Head of caudate nucleus (tissue), 42 donors: ENCODE measurements at regions not wholly inside any gene's neighbourhood (a gene's known extent, or its start where the extent isn't known, plus 50 kb on each side); places are given as distances from the start of the nearest gene placed in this dataset.
A peak's percentile ranks its signal among the peaks of the same experiment; 100 is the strongest.
"Not testable (repeated sequence)": the region's sequence is repeated elsewhere in the genome, so short reads cannot be mapped to it uniquely, and the experiment has no call there.

Experiments used
- DNase-seq, 42 donors: peaks; one replicate each; pipeline versions ENCODE4 v3.0.0 to v3.0.0-alpha.2; 2020 to 2021; ENCODE audit warnings: mixed read lengths in 7 of 42
- intact Hi-C: fragments of 100-400 bp; cut with DNase I; formaldehyde crosslinking; loops from one replicate; pipeline ENCODE4 v1.15.0; 2022

- intact Hi-C loops, DNase-seq: not testable (repeated sequence)
Measured at GRCh38 chr5:104002783-104003182, 440.2 kb upstream of the NUDT12 start.

DNA sequence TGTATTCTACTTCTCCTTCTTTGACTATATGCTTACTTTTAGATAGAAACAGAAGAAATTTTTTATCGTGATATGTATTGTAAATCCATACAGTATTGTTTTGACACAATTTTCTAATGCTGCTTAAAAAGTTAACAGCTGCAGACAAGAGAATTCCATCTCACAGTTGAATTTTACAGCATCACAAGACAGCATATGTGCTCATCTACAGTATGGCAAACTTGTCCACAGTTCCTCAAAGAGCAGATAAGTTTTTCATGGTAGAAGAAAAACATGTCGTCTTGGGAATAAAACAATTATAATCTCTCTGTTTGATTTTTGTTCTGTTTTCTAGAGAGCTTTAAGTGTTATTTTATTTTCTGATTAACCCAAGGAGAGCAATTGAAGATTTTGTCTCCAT is 438.5 kb upstream of the NUDT12 start:
- intact Hi-C loops: no loop called here
- no peak for DNase-seq

GRCh38 chr5:103993031-103993430 is 430.4 kb upstream of the NUDT12 start:
- no peak for DNase-seq
- intact Hi-C loops: no loop called here

GRCh38 chr5:103990064-103990463 is 427.5 kb upstream of the NUDT12 start:
- no peak for DNase-seq

GRCh38 chr5:103981592-103981991 is 419.0 kb upstream of the NUDT12 start:
- no peak for DNase-seq
- intact Hi-C loops: no loop called here

More at GRCh38 chr5:103990064-103990463, 427.5 kb upstream of the NUDT12 start:
- intact Hi-C loops: no loop called here

DNA sequence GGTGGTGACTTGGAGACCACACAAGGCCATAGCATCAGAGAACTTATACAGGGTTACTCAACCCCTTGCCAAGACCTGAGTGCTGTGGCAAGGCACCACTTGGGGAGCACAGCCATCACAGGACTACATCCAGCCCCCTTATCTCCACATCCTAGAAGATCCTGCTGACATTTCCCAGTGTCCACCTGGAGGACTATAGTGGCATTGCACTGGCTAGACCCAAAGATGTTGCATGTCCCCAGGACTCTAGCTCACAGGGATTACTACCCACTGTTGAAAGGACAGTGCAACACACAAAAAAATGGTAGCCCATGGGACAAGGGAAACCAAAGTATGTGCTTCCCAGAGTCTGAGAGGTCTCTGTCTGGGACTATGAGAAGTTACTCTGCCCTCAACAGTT is 411.1 kb upstream of the NUDT12 start:
- DNase-seq: no peak
- intact Hi-C loops: no loop called here

DNA sequence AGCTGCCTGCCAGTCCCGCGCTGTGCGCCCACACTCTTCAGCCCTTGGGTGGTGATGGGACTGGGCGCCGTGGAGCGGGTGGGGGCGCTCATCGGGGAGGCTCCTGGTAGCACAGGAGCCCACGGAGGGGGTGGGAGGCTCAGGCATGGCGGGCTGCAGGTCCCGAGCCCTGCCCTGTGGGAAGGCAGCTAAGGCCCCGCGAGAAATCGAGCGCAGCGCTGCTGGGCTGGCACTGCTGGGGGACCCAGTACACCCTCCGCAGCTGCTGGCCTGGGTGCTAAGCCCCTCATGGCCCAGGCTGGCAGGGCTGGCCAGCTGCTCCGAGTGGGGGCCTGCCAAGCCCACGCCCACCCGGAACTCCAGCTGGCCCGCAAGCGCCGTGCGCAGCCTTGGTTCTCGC is 403.7 kb upstream of the NUDT12 start:
- intact Hi-C loops, DNase-seq: not testable (repeated sequence)

DNA sequence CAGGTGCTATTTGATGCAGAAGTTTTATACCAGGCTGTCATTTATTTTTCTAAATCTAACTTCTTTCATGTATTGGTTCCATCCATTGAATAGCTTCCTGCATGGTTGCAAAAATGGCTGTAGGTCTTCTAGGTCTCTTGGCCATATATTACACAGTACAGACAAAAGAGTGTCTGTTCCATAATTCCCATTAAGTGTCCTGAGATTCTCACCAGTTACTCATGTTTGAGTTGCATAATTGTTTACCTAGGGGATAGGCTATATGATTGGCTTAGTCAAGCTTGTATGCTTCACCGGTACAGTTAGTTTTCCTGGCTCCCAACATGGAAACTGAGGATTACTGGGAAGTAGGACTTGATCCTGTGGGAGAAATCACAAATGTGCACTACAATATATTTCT is 399.4 kb upstream of the NUDT12 start:
- intact Hi-C loops: no loop called here

GRCh38 chr5:103953601-103954382 is 391.2 kb upstream of the NUDT12 start:
- intact Hi-C loops: no loop called here
- no peak for DNase-seq

More for the DNA sequence above, 399.4 kb upstream of the NUDT12 start:
- DNase-seq: no peak

- DNase-seq: no peak
- intact Hi-C loops: no loop called here
Measured at GRCh38 chr5:103951776-103952175, 389.2 kb upstream of the NUDT12 start.

GRCh38 chr5:103943230-103943629 is 380.6 kb upstream of the NUDT12 start:
- DNase-seq: no peak
- intact Hi-C loops: no loop called here

- DNase-seq: peak in 1 of 42 donors; percentile 6
- intact Hi-C loops: no loop called here
Measured at GRCh38 chr5:103942587-103943186, 380.1 kb upstream of the NUDT12 start.

DNA sequence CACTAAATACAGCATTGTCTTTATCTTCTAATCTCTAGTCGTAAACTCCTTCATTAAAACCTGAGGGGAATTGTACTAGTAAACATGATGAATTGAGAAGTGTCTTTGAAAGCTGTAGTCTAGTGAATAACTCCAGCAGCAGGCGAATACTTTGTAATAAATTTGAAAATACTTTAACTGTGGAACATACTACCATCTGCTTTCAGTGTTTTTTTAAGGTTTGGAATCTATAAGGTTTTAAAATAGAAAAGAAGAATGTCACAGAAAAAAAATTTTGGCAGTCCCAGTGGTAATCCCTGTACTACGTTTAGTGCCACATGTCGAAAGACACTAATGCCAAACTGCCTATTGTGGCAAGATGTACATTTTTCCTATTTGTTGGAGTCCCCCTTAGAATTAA is 379.0 kb upstream of the NUDT12 start:
- DNase-seq: no peak
- intact Hi-C loops: no loop called here

GRCh38 chr5:103938146-103938695 is 375.6 kb upstream of the NUDT12 start:
- intact Hi-C loops: no loop called here
- no peak for DNase-seq

DNA sequence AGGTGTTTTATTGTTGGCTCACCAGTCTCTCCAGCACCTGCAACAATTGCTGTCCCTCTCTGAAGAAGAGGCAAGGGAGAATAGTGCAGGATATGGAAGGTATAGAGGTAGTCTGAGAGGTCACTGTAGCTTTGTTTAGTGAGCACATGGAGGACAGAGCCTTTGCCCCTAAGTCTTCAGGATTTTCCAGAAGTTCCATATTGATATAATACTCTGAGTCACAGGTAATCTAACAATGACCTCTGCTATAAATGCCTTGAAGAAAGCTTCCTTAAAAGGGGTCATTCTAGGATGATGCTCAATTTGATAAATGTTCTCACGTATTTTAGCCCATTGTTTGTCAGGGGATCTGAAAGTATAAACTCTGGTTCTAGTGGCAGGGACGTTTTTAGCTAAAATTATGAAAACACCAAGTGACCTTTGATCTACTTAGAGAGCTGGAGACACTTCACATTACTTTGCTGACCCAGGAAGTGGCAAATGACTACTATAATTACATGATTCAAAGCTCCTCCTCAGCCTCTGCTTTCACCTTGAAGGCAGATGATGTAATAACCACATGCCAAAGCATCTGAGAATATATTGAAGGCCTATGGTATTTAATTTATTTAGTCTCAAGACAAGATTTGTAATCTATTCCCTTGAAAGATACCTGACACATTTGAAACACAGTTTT is 366.9 kb upstream of the NUDT12 start:
- intact Hi-C loops: no loop called here

GRCh38 chr5:103927739-103928138 is 365.1 kb upstream of the NUDT12 start:
- DNase-seq: no peak
- intact Hi-C loops: no loop called here

More for the DNA sequence above, 366.9 kb upstream of the NUDT12 start:
- DNase-seq: no peak

DNA sequence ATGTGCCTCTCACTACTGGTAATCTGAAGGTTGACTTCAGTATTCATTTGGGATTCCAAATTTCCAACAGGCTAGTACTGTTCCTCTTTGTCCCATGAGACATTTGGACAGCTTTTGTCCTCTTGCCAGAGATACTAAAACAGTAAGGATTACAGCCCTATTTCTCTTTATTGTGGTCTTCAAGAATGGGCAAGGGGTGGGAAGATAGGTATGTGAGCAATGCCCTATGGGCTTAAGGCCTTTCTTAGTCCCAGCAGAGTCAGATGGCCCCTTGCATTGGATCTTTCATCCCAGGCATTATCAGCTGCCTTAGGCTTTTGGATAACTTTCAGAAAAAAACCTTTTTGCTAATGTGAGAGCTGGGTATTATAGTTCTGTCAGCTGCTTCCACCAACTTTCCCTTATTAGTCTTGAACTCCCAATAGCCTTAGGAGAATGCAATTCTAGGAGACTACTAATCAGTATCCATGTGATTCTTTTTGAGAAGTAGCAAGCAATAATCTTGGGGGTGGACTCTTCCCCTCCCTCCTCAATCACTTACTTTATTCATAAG is 361.1 kb upstream of the NUDT12 start:
- intact Hi-C loops: no loop called here
- no peak for DNase-seq

DNA sequence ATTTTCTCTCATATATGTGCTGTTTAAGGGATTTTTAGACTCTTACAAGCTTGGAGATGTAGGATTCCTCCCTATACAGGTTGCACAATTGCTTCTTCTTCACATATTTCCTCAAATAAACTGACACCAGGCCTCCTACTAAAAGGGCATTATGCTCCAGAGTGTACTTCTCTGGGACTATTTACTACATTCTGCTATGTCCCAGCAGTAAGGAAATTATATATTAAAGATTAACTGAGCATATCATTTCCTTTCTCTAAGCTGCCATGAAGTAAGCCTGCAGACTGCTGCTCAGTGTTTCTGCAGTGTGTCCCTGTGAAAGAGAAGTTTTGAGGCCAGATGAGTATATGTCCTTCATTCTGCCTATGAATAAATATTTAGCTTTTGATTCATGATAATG is 356.9 kb upstream of the NUDT12 start:
- no peak for DNase-seq
- intact Hi-C loops: no loop called here

GRCh38 chr5:103918668-103919367 is 356.2 kb upstream of the NUDT12 start:
- intact Hi-C loops: no loop called here
- no peak for DNase-seq
